ENCODE measurements at regions not wholly inside any gene's neighbourhood (a gene's known extent, or its start where the extent isn't known, plus 50 kb on each side); places are given as distances from the start of the nearest gene placed in this dataset.

DNA sequence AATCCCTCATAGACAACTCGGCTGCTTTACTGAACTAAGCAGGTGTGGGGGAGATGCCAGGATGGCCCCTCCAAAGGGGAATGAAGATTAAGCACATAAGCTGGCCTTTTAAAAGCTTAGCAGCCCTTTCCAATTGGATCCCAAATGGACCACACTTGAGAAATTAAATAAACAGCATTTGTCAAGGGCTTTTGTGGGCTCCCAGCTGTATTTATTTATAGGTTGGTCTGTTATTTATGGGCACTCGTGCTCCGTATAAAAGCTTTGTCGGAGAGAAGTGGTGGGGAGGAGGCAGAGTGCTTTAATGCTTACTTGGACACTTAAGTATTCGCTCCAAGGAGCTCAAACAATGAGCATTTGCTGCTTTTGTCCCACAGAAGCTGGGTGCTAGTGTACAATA, 580.2 kb downstream of the MED13L start (continued):
- TF ChIP-seq CHD7 (IDR thresholded peaks at IDR 0.05; ENCODE audit: insufficient replicate concordance, low read length) (no peak), TCF12 (IDR thresholded peaks at IDR 0.05; ENCODE audit: low read depth, low read length) (no peak), HDAC6 (IDR thresholded peaks at IDR 0.05; ENCODE audit: low read depth, low read length) (no peak), ASH2L (IDR thresholded peaks at IDR 0.05; ENCODE audit: low read length) (no peak), TAF7 (optimal IDR thresholded peaks at IDR 0.05; ENCODE audit: borderline replicate concordance, low read depth, low read length) (no peak), JUND (IDR thresholded peaks at IDR 0.05; ENCODE audit: low read length) (no peak), BRCA1 (IDR thresholded peaks at IDR 0.05; ENCODE audit: low read depth, low read length) (no peak), RAD21 (IDR thresholded peaks at IDR 0.05 in 1 of 2, conservative IDR thresholded peaks at IDR 0.05 in 1 of 2; ENCODE audit: low read depth in 2 of 2, low read length in 2 of 2) (no peak), PHF8 (conservative IDR thresholded peaks at IDR 0.05; ENCODE audit: low read depth, low read length) (no peak)
- TF ChIP-seq, protein P1, sequence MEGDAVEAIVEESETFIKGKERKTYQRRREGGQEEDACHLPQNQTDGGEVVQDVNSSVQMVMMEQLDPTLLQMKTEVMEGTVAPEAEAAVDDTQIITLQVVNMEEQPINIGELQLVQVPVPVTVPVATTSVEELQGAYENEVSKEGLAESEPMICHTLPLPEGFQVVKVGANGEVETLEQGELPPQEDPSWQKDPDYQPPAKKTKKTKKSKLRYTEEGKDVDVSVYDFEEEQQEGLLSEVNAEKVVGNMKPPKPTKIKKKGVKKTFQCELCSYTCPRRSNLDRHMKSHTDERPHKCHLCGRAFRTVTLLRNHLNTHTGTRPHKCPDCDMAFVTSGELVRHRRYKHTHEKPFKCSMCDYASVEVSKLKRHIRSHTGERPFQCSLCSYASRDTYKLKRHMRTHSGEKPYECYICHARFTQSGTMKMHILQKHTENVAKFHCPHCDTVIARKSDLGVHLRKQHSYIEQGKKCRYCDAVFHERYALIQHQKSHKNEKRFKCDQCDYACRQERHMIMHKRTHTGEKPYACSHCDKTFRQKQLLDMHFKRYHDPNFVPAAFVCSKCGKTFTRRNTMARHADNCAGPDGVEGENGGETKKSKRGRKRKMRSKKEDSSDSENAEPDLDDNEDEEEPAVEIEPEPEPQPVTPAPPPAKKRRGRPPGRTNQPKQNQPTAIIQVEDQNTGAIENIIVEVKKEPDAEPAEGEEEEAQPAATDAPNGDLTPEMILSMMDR (IDR thresholded peaks at IDR 0.05; ENCODE audit: control extremely low read depth in 1 of 3, insufficient read depth in 1 of 3, low read depth in 1 of 3, low read length in 3 of 3) = no peak

Data from H1 (cell line).